Activated T-helper 2 cell treated with anti-CD3 and anti-CD28 coated beads, Interferon-gamma antibody, Interleukin-2, Interleukin-4, amounts not matched to agents 10 μg/mL and 5 μg/mL and 100 μg/mL, durations not matched to agents 14 hours and 24 hours and 36 hours (primary cell): ENCODE measurements at regions not wholly inside any gene's neighbourhood (a gene's known extent, or its start where the extent isn't known, plus 50 kb on each side); places are given as distances from the start of the nearest gene placed in this dataset.

Experiments used
- DNase-seq: peaks from one replicate; pipeline ENCODE4 v3.0.0; 2021; ENCODE audit warnings: low spot score
- H3K27ac Mint-ChIP-seq: one replicate; pipeline ENCODE4 v1.8.0; 2021; ENCODE audit warnings: mixed read lengths
- H3K27me3 Mint-ChIP-seq: one replicate; pipeline ENCODE4 v1.8.0; 2021; ENCODE audit warnings: low read depth, mixed read lengths
- H3K36me3 Mint-ChIP-seq: one replicate; pipeline ENCODE4 v1.8.0; 2021; ENCODE audit warnings: low read depth, mixed read lengths
- H3K4me1 Mint-ChIP-seq: one replicate; pipeline ENCODE4 v1.8.0; 2021; ENCODE audit warnings: low read depth, mixed read lengths
- H3K4me3 Mint-ChIP-seq: one replicate; pipeline ENCODE4 v1.8.0; 2021; ENCODE audit warnings: low read depth, mild to moderate bottlenecking, moderate library complexity, mixed read lengths
- H3K9me3 Mint-ChIP-seq: one replicate; pipeline ENCODE4 v1.8.0; 2021; ENCODE audit warnings: mixed read lengths
- intact Hi-C: fragments of 100-400 bp; cut with micrococcal nuclease; formaldehyde crosslinking; loops from one replicate; pipeline ENCODE4 v1.15.1; 2023

DNA sequence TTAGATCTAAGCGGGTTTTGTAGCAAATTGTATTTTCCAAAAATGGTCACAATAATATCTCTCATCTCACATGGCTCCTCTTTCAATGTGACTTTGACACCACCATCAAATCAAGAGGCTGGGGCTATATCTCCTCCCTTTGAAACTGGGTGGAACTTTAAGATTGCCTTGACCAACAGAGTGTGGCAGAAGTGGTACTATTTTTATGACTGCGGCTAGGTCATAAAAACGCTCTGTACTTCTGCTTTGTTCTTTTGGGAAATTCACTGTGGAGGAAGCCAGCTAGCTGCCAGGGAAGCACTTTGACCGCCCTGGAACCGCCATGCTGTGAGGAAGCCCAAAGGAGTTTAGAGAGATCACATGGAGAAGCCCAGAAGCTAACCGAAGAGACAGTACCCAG lies 50.7 kb upstream of the ACOT11 start:
- H3K4me1 Mint-ChIP-seq = peaks cover 7% of the 10 kb centered on the region
- peaks cover 54% of the 10 kb centered on the region for H3K27me3 Mint-ChIP-seq
- H3K9me3 Mint-ChIP-seq = no peaks in the 10 kb centered on the region
- no peak for DNase-seq
- no peak overlapping the region for H3K4me3 Mint-ChIP-seq
- H3K36me3 Mint-ChIP-seq = no peaks in the 10 kb centered on the region
- no peak overlapping the region for H3K27ac Mint-ChIP-seq
- intact Hi-C loops = no loop called here

DNA sequence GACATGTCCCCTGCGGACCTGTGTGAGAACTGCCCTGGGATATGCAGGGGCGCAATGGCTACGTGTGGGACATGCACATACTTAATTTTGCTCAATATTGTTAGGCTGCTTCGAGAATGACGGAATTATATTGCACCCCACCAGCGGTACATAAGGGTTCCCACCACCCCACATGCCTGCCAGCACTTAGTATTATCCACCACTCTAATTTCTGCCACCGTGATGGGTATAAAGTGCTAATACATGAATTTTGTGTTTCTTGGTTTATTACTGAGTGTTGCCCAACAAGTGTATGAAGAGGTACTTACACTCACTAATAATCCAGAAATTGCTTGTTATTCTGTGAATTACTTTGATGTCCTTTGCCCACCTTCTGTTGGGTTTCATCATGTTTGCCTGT lies 52.1 kb upstream of the ACOT11 start:
- peaks cover 53% of the 10 kb centered on the region for H3K27me3 Mint-ChIP-seq
- H3K9me3 Mint-ChIP-seq = no peaks in the 10 kb centered on the region

GRCh38 chr1:54493608-54494007 lies 54.4 kb upstream of the ACOT11 start:
- Mint-ChIP-seq H3K27ac (no peak overlapping the region), H3K4me3 (no peak overlapping the region), H3K4me1 (peaks cover 3% of the 10 kb centered on the region), H3K9me3 (no peaks in the 10 kb centered on the region), H3K36me3 (no peaks in the 10 kb centered on the region), H3K27me3 (peaks cover 46% of the 10 kb centered on the region)
- intact Hi-C loops = loop anchor here (5.0 kb wide), 1 partner anchor 319 kb away; no protein-coding TSS in a partner anchor
- no peak for DNase-seq

More for the DNA sequence above, 52.1 kb upstream of the ACOT11 start:
- Mint-ChIP-seq H3K4me1 (peaks cover 7% of the 10 kb centered on the region), H3K4me3 (no peak overlapping the region), H3K27ac (no peak overlapping the region), H3K36me3 (no peaks in the 10 kb centered on the region)
- no peak for DNase-seq
- intact Hi-C loops = no loop called here

- Mint-ChIP-seq H3K27me3 (peaks cover 41% of the 10 kb centered on the region), H3K36me3 (no peaks in the 10 kb centered on the region), H3K4me3 (no peak overlapping the region), H3K4me1 (peaks cover 16% of the 10 kb centered on the region), H3K27ac (no peak overlapping the region), H3K9me3 (no peaks in the 10 kb centered on the region)
- DNase-seq = no peak
- intact Hi-C loops = loop anchor here (5.0 kb wide), 1 partner anchor 322 kb away; no protein-coding TSS in a partner anchor
These were observed 57.4 kb upstream of the ACOT11 start for GRCh38 chr1:54490361-54491248.

- Mint-ChIP-seq H3K27ac (no peak overlapping the region), H3K36me3 (no peaks in the 10 kb centered on the region), H3K4me3 (no peak overlapping the region), H3K9me3 (no peaks in the 10 kb centered on the region), H3K27me3 (peaks cover 41% of the 10 kb centered on the region), H3K4me1 (peaks cover 19% of the 10 kb centered on the region)
- DNase-seq = no peak
- intact Hi-C loops = loop anchor here (1.0 to 5.0 kb wide), 9 partner anchors 203 to 436 kb away; partner anchors contain the start of genes CYB5RL, MRPL37, TCEANC2 and TMEM59
These were observed 58.3 kb upstream of the ACOT11 start for GRCh38 chr1:54489627-54490250.

DNA sequence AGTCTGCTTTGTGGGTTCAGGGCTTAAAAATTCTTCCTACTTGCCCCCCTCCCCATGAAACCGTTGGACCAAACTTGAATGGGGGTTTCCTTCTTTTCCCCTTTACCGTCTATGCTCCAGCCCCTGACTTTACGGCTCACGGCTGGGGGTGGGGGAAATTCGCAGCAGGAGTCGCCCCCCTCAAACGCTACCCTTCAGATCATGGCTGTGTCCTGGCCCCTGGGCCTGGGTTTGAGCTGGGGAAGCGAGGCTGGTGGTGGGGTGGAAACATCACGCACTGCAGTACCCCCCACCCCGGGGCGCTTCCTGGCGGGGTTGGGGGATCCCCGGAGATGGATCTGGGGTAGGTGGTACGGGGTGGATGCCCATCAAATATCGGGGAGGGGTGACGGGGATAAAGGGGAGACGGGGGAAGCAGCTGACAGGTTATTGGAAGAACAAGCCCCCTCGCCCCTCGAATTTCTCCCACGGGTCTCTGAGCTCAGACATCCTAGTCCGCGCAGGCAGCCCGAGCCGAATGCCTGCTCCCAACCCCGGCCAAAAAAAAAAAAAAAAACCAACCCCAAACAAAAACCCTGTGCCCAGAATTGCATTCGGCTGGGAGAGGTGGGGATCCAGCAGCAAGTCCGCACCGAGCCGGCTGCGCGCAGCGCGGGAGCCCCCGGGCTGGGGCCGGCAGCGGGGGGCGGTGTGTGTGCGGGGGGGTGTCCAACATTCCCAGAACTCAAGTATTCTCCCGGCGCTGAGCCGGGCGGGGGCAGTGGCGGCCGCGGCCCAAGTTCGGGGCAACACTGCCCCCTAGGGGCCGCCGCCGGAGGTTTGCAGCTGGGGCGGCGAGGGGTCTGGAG lies 59.0 kb upstream of the ACOT11 start:
- Mint-ChIP-seq H3K4me1 (peaks cover 19% of the 10 kb centered on the region), H3K4me3 (peak overlapping the region; percentile 81), H3K9me3 (no peaks in the 10 kb centered on the region), H3K27ac (peak overlapping the region; percentile 74), H3K27me3 (peaks cover 36% of the 10 kb centered on the region), H3K36me3 (no peaks in the 10 kb centered on the region)
- DNase-seq = peak; percentile 65
- intact Hi-C loops = loop anchor here (1.0 to 2.0 kb wide), 10 partner anchors 25 to 436 kb away; partner anchors contain the start of genes CYB5RL, MRPL37, TCEANC2 and TMEM59

DNA sequence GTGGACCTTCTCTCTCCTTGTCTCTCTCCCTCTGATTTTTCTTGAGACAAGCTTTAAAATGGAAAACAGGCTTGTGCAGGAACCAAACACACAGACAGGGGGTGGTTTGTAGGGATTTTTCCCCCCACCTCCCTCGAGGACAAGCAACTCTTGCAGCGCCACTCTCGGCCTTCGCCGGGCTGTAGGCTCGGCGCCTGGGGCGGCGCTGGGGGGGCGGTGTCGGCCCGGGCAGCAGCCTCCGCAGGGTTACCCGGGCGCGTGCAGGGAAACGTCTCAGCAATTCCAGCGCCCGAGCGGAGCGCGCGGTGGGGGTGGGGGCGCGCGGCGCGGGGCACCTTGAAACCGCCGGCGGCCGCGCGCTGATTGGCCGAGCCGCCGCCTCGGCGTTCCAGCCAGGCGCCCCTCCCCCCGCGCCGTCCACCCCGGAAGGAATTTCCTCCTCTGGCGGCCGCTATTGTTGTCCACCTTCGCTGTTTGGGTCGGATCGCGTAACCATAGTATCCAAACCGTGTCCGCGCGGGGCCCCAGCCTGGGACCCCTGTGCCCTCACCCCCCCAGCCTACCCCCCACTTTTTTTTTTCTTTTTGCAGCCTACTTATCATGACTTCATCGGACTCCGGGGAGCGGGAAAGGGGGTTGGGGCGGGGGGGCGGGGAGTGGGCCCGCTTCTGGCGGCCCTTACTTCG lies 59.8 kb upstream of the ACOT11 start:
- peak overlapping the region; percentile 67 for H3K27ac Mint-ChIP-seq
- H3K27me3 Mint-ChIP-seq = peaks cover 30% of the 10 kb centered on the region
- no peaks in the 10 kb centered on the region for H3K9me3 Mint-ChIP-seq
- peak; percentile 67 for DNase-seq
- peak overlapping the region; percentile 81 for H3K4me3 Mint-ChIP-seq
- no peaks in the 10 kb centered on the region for H3K36me3 Mint-ChIP-seq
- intact Hi-C loops = loop anchor here (1.0 to 2.0 kb wide), 5 partner anchors 24 to 287 kb away; partner anchors contain the start of genes CYB5RL and MRPL37
- H3K4me1 Mint-ChIP-seq = peaks cover 19% of the 10 kb centered on the region

GRCh38 chr1:54487571-54488050 lies 60.4 kb upstream of the ACOT11 start:
- intact Hi-C loops = loop anchor here (1.0 to 2.0 kb wide), 5 partner anchors 23 to 287 kb away; partner anchors contain the start of genes CYB5RL and MRPL37
- H3K4me1 Mint-ChIP-seq = peaks cover 19% of the 10 kb centered on the region
- peak overlapping the region; percentile 36 for H3K27ac Mint-ChIP-seq
- no peaks in the 10 kb centered on the region for H3K9me3 Mint-ChIP-seq
- DNase-seq = no peak
- H3K4me3 Mint-ChIP-seq = peak overlapping the region; percentile 74
- no peaks in the 10 kb centered on the region for H3K36me3 Mint-ChIP-seq
- H3K27me3 Mint-ChIP-seq = peaks cover 30% of the 10 kb centered on the region

GRCh38 chr1:54486907-54487306 lies 61.1 kb upstream of the ACOT11 start:
- H3K4me3 Mint-ChIP-seq = peak overlapping the region; percentile 74

GRCh38 chr1:54485416-54485815 lies 62.6 kb upstream of the ACOT11 start:
- DNase-seq = no peak
- H3K4me3 Mint-ChIP-seq = no peak overlapping the region
- peaks cover 22% of the 10 kb centered on the region for H3K27me3 Mint-ChIP-seq
- H3K27ac Mint-ChIP-seq = no peak overlapping the region
- H3K36me3 Mint-ChIP-seq = no peaks in the 10 kb centered on the region
- intact Hi-C loops = loop anchor here (2.0 kb wide), 1 partner anchor 121 kb away; no protein-coding TSS in a partner anchor
- H3K9me3 Mint-ChIP-seq = no peaks in the 10 kb centered on the region
- peaks cover 29% of the 10 kb centered on the region for H3K4me1 Mint-ChIP-seq

More at GRCh38 chr1:54486907-54487306, 61.1 kb upstream of the ACOT11 start:
- no peak overlapping the region for H3K27ac Mint-ChIP-seq
- no peak for DNase-seq
- H3K27me3 Mint-ChIP-seq = peaks cover 30% of the 10 kb centered on the region
- H3K9me3 Mint-ChIP-seq = no peaks in the 10 kb centered on the region
- H3K36me3 Mint-ChIP-seq = no peaks in the 10 kb centered on the region
- intact Hi-C loops = no loop called here
- peaks cover 19% of the 10 kb centered on the region for H3K4me1 Mint-ChIP-seq

GRCh38 chr1:54483875-54484437 lies 64.1 kb upstream of the ACOT11 start:
- Mint-ChIP-seq H3K4me3 (no peak overlapping the region), H3K9me3 (no peaks in the 10 kb centered on the region), H3K27me3 (peaks cover 22% of the 10 kb centered on the region), H3K27ac (no peak overlapping the region), H3K36me3 (no peaks in the 10 kb centered on the region), H3K4me1 (peaks cover 29% of the 10 kb centered on the region)
- intact Hi-C loops = loop anchor here (2.0 kb wide), 1 partner anchor 119 kb away; no protein-coding TSS in a partner anchor
- no peak for DNase-seq
